D721Med (cell line): ENCODE measurements at regions not wholly inside any gene's neighbourhood (a gene's known extent, or its start where the extent isn't known, plus 50 kb on each side); places are given as distances from the start of the nearest gene placed in this dataset.

Source experiments
- DNase-seq: peaks from one replicate; pipeline ENCODE4 v3.0.0; 2011; ENCODE audit warnings: low spot score; ENCODE audit not compliant: insufficient read length
- FAIRE-seq: peaks from 2 replicates; lab custom pipeline; 2011; peaks lifted over from hg19 to GRCh38; lab: Jason Lieb, UNC
- CTCF ChIP-seq: IDR thresholded peaks from 2 replicates; pipeline ENCODE4 v1.5.1; 2012; ENCODE audit warnings: mild to moderate bottlenecking, control low read depth; ENCODE audit not compliant: insufficient read depth; ENCODE audit errors: missing control alignments

- no peak for FAIRE-seq
- no peak for TF ChIP-seq CTCF
- no peak for DNase-seq
Observed at GRCh38 chrX:20609916-20610415, 343.3 kb upstream of the RPS6KA3 start.

GRCh38 chrX:20606831-20607230 lies 340.1 kb upstream of the RPS6KA3 start:
- TF ChIP-seq CTCF: no peak
- no peak for FAIRE-seq
- DNase-seq: no peak

- no peak for FAIRE-seq
- no peak for DNase-seq
- no peak for TF ChIP-seq CTCF
Observed at GRCh38 chrX:20596856-20597255, 330.1 kb upstream of the RPS6KA3 start.

GRCh38 chrX:20595928-20596575 lies 329.3 kb upstream of the RPS6KA3 start:
- no peak for TF ChIP-seq CTCF
- DNase-seq (no peak), FAIRE-seq (no peak)

GRCh38 chrX:20594985-20595384 lies 328.3 kb upstream of the RPS6KA3 start:
- FAIRE-seq (no peak), DNase-seq (no peak)
- no peak for TF ChIP-seq CTCF

- no peak for TF ChIP-seq CTCF
- FAIRE-seq (no peak), DNase-seq (no peak)
Observed at GRCh38 chrX:20593836-20594235, 327.1 kb upstream of the RPS6KA3 start.

GRCh38 chrX:20593402-20593801 lies 326.7 kb upstream of the RPS6KA3 start:
- DNase-seq: no peak
- no peak for FAIRE-seq
- no peak for TF ChIP-seq CTCF
